ENCODE measurements at regions not wholly inside any gene's neighbourhood (a gene's known extent, or its start where the extent isn't known, plus 50 kb on each side); places are given as distances from the start of the nearest gene placed in this dataset.

- no peaks in the 10 kb centered on the region for H3K9me2 ChIP-seq (ENCODE audit: low read depth, low read length)
- H3K4me3 ChIP-seq (ENCODE audit: low read depth, low read length, poor library complexity, severe bottlenecking): no peak overlapping the region
- no peaks in the 10 kb centered on the region for H3K79me2 ChIP-seq (ENCODE audit: insufficient read depth, low read length)
- H3K27ac ChIP-seq (ENCODE audit: low read depth, low read length, poor library complexity, severe bottlenecking): no peak overlapping the region
- no peaks in the 10 kb centered on the region for H3K4me1 ChIP-seq (ENCODE audit: insufficient read depth, low read length, severe bottlenecking)
- H3K27me3 ChIP-seq (ENCODE audit: insufficient read depth, low read length): no peaks in the 10 kb centered on the region
- no peaks in the 10 kb centered on the region for H4K20me1 ChIP-seq (ENCODE audit: insufficient read depth, low read length)
- no peak overlapping the region for H2AFZ ChIP-seq (ENCODE audit: low read length)
- no peak overlapping the region for H3K4me2 ChIP-seq (ENCODE audit: low read length)
- TF ChIP-seq EZH2 (IDR thresholded peaks at IDR 0.05; ENCODE audit: borderline replicate concordance, low read length): no peak
- no peak for TF ChIP-seq CTCF (IDR thresholded peaks at IDR 0.05; ENCODE audit: low read length)
- no peaks in the 10 kb centered on the region for H3K36me3 ChIP-seq (ENCODE audit: insufficient read depth, low read length)
- peaks cover 3% of the 10 kb centered on the region; the same call in 1 of the 2 replicates for H3K9me3 ChIP-seq (ENCODE audit: low read length)
- no peaks in the 10 kb centered on the region for H3F3A ChIP-seq (ENCODE audit: insufficient read depth, low read length)
- no peak overlapping the region for H3K9ac ChIP-seq (ENCODE audit: low read length)
These were observed 928.4 kb downstream of the TMTC2 start for GRCh38 chr12:83615152-83615551.

GRCh38 chr12:83613586-83614110, 926.9 kb downstream of the TMTC2 start:
- H3K27me3 ChIP-seq (ENCODE audit: insufficient read depth, low read length): no peaks in the 10 kb centered on the region
- no peaks in the 10 kb centered on the region for H3K4me1 ChIP-seq (ENCODE audit: insufficient read depth, low read length, severe bottlenecking)
- H3K9ac ChIP-seq (ENCODE audit: low read length): no peak overlapping the region
- no peaks in the 10 kb centered on the region for H3K9me2 ChIP-seq (ENCODE audit: low read depth, low read length)
- no peak for TF ChIP-seq EZH2 (IDR thresholded peaks at IDR 0.05; ENCODE audit: borderline replicate concordance, low read length)
- TF ChIP-seq CTCF (IDR thresholded peaks at IDR 0.05; ENCODE audit: low read length): no peak
- H3K27ac ChIP-seq (ENCODE audit: low read depth, low read length, poor library complexity, severe bottlenecking): no peak overlapping the region
- no peaks in the 10 kb centered on the region for H3K36me3 ChIP-seq (ENCODE audit: insufficient read depth, low read length)
- H2AFZ ChIP-seq (ENCODE audit: low read length): no peak overlapping the region
- H3K4me2 ChIP-seq (ENCODE audit: low read length): no peak overlapping the region
- H4K20me1 ChIP-seq (ENCODE audit: insufficient read depth, low read length): no peaks in the 10 kb centered on the region
- H3K4me3 ChIP-seq (ENCODE audit: low read depth, low read length, poor library complexity, severe bottlenecking): no peak overlapping the region
- H3F3A ChIP-seq (ENCODE audit: insufficient read depth, low read length): no peaks in the 10 kb centered on the region
- no peaks in the 10 kb centered on the region for H3K79me2 ChIP-seq (ENCODE audit: insufficient read depth, low read length)
- H3K9me3 ChIP-seq (ENCODE audit: low read length): peaks cover 3% of the 10 kb centered on the region; the same call in 1 of the 2 replicates

GRCh38 chr12:83603106-83603505, 916.4 kb downstream of the TMTC2 start:
- H3K9me2 ChIP-seq (ENCODE audit: low read depth, low read length): no peaks in the 10 kb centered on the region
- no peaks in the 10 kb centered on the region for H3K79me2 ChIP-seq (ENCODE audit: insufficient read depth, low read length)
- no peak overlapping the region for H3K9ac ChIP-seq (ENCODE audit: low read length)
- H3K9me3 ChIP-seq (ENCODE audit: low read length): peaks cover 4% of the 10 kb centered on the region; the same call in 1 of the 2 replicates
- no peaks in the 10 kb centered on the region for H4K20me1 ChIP-seq (ENCODE audit: insufficient read depth, low read length)
- no peak for TF ChIP-seq EZH2 (IDR thresholded peaks at IDR 0.05; ENCODE audit: borderline replicate concordance, low read length)
- TF ChIP-seq CTCF (IDR thresholded peaks at IDR 0.05; ENCODE audit: low read length): no peak
- H3F3A ChIP-seq (ENCODE audit: insufficient read depth, low read length): no peaks in the 10 kb centered on the region
- H2AFZ ChIP-seq (ENCODE audit: low read length): no peak overlapping the region
- H3K4me1 ChIP-seq (ENCODE audit: insufficient read depth, low read length, severe bottlenecking): no peaks in the 10 kb centered on the region
- no peaks in the 10 kb centered on the region for H3K36me3 ChIP-seq (ENCODE audit: insufficient read depth, low read length)
- no peak overlapping the region for H3K4me3 ChIP-seq (ENCODE audit: low read depth, low read length, poor library complexity, severe bottlenecking)
- H3K4me2 ChIP-seq (ENCODE audit: low read length): no peak overlapping the region
- no peak overlapping the region for H3K27ac ChIP-seq (ENCODE audit: low read depth, low read length, poor library complexity, severe bottlenecking)
- H3K27me3 ChIP-seq (ENCODE audit: insufficient read depth, low read length): no peaks in the 10 kb centered on the region
